Astrocyte (in vitro differentiated cells and primary cell): ENCODE measurements at regions not wholly inside any gene's neighbourhood (a gene's known extent, or its start where the extent isn't known, plus 50 kb on each side); places are given as distances from the start of the nearest gene placed in this dataset.

ENCODE experiments used
- CTCF ChIP-seq: IDR thresholded peaks from 2 replicates; pipeline ENCODE4 v1.5.1; 2011; ENCODE audit warnings: low read depth, mild to moderate bottlenecking, inconsistent platforms, low read length, moderate library complexity; ENCODE audit not compliant: insufficient read depth
- EZH2 ChIP-seq: IDR thresholded peaks from 2 replicates; pipeline ENCODE4 v1.6.1; 2012; ENCODE audit warnings: mild to moderate bottlenecking, low read length, inconsistent platforms; ENCODE audit not compliant: insufficient read depth

- no peak for TF ChIP-seq CTCF
- TF ChIP-seq EZH2, result no peak
These were observed 214.9 kb downstream of the GPAM start for GRCh38 chr10:111968647-111969046.
